GM12891 (cell line): ENCODE measurements at regions not wholly inside any gene's neighbourhood (a gene's known extent, or its start where the extent isn't known, plus 50 kb on each side); places are given as distances from the start of the nearest gene placed in this dataset.

Experiments
- POLR2A ChIP-seq: IDR thresholded peaks from 2 replicates; pipeline ENCODE4 v1.6.1; 2011; ENCODE audit warnings: low read depth, low read length, control low read depth
- POLR2AphosphoS5 ChIP-seq: IDR thresholded peaks from 2 replicates; pipeline ENCODE4 v1.6.1; 2011; ENCODE audit warnings: low read depth, low read length, control low read depth

DNA sequence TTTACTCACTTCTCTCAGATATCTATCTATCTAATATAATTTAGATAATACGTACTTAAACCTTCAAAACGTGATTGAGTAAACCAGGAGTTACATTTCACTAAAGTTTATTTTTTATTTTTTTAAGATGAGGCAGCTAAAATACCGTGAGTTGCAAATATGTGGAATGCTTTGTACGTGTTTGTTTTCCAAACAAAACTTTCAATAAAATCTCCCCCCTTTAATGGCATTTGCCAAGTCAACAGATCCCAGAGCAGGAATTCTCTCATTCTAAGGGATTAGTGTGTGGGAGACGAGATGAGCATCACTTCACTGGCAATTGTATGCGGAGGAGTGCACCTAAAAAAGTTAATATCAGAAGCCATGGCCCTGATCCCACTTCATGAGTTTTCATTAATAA lies 53.7 kb upstream of the MAGI2 start:
- TF ChIP-seq POLR2A, result no peak
- TF ChIP-seq POLR2AphosphoS5, result no peak
